ENCODE measurements at regions not wholly inside any gene's neighbourhood (a gene's known extent, or its start where the extent isn't known, plus 50 kb on each side); places are given as distances from the start of the nearest gene placed in this dataset.
A peak's percentile ranks its signal among the peaks of the same experiment; 100 is the strongest.
"Not testable (repeated sequence)": the region's sequence is repeated elsewhere in the genome, so short reads cannot be mapped to it uniquely, and the experiment has no call there.

DNA sequence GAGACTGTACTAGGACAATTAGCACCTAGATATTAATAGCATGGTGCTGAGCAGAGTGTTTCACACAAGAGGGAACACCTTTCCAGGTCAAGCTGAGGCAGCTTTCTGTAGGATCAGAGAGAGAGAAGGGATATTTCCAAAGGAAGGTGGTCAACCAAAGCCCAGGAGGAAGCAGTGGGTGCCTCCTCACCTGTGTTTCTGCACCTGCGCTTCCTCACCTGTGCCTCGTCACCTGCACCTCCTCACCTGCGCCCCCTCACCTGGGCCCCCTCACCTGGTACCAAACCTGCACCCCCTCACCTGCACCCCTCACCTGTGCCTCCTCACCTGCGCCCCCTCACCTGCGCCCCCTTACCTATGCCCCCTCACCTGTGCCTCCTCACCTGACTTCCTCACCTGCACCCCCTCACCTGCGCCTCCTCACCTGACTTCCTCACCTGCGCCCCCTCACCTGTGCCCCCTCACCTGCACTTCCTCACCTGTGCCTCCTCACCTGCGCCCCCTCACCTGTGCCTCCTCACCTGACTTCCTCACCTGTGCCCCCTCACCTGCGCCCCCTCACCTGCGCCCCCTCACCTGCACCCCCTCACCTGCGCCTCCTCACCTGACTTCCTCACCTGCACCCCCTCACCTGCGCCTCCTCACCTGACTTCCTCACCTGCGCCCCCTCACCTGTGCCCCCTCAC lies 67.9 kb downstream of the TTLL2 start:
- DNase-seq, result no peak

- no peak for DNase-seq
Measured at GRCh38 chr6:167393731-167394130, 68.8 kb downstream of the TTLL2 start.

- no peak for DNase-seq
Measured at GRCh38 chr6:167394339-167394738, 69.5 kb downstream of the TTLL2 start.

DNA sequence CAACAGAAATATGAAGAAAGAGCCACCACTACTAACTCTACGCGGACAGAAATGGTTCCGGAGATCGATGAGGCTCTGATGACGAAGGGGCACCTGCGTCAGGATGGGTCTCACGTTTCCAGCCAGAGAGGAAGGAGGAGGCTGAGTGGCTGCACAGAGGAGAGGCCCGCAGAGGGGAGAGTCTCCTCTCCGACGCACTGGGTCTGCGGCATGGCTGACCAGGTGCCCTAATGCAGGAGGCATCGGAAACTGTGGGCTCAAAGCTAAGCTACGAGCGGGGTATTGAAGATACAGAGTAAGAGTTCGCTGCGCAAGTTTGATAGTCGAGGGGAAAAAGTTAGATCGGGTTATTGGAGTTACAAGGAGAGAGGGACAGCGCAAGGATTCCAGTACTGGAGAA lies 69.9 kb downstream of the TTLL2 start:
- DNase-seq, result no peak

DNA sequence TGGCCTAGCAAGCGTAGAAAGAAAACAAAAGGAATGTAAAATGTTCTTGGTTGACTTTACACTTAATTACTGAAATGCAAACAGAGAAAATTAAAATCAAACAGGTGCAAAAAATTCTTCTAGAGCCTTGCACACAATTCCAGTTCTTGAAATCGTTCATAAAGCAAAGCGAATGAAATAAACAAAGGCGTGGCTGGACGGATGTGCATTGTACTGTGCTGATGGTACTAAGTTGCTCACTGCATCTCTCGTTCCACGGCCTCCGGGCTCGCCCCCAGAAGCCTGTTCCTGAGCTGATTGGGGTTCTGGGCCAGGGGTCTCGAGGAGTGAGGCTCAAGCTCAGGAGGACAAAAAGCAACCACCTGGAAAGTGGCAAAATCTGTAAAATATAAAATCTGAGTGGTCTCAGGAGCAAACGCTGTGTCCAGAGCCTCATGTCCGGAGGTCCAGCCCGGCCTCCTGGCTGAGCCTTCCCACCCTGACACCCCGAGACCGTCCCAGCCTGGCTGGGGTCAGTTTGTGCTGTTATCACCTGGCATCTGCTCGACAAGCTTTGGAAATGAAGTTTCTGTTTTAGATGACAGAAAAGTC lies 71.3 kb downstream of the TTLL2 start:
- no peak for DNase-seq

DNA sequence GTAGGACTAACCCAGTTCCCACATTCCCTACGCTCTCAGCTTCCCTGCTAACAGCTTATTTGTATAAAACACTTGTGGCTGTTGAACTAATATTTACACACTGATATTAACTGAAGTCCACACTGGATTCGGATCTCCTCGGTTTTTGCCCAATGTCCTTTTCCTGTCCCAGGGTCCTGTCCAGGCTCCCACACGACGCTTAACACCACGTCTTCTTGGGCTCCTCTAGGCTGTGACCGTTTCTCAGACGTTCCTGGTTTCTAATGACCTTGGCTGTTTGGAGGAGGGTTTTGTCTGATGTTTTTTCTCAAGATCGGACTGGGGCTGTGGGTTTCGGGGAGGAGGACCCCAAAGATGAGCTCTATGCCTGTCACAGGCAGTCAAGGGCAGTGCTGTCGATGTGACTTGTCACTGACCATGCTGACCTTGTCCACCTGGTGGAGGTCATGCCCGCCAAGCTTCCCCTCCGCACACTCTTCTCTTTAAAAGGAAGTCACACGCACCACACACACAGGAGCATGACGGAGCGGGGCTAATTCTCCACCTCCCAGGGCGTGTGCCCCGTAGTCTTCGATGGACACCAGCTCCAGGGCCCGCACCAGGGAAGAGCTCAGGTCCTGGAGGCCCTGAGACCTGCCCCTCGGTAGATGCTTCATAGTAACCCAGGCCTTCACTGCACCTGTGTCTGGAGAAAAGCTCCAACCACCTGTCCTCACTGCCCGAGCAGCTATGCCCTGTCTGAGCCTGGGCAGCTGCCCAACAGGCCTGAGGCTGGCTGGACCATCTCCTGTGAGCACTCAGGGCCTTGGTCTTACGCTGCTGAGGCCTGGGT lies 72.0 kb downstream of the TTLL2 start:
- DNase-seq, result no peak

GRCh38 chr6:167397712-167398111 lies 72.8 kb downstream of the TTLL2 start:
- no peak for DNase-seq

DNA sequence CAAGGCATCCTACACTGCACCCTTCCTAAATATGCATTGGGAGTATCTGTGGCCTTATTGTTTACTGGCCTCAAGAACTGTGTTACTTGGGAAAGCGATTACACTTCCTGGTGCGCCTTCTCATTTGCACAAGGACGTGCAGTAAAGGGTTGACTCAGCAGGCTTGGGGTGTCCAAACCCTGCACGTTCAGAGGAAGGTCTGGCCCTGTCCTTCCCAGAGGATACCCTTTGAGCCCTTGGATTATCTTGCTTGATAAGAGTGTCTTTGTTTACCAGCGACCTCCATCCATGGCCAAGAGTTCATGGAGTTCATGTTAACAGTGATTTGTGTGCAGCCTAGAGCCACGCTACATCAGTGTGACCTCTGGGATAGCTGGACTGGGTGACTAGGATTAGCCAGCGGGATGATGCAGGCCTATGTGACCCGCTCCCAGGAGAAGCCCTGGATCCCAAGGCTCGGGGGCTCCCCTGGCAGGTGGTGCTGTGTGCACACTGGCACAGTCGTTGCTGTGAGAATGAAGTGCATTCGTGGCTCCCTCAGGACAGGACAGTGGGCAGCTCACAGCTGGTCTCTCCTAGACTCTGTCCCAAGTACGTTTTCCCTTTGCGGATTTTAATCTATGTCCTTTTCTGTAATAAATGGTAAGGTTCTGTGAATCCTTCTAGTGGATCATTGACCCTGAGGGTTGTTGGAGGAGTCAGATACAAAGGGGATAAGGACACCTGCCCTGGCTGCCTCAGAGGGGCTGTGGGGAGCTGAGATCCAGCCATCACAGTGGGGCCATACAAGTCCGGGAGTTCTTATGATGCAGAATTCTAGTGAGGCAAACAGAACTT lies 73.5 kb downstream of the TTLL2 start:
- no peak for DNase-seq

- DNase-seq, result no peak
Measured at GRCh38 chr6:167399051-167399387, 74.1 kb downstream of the TTLL2 start.

DNA sequence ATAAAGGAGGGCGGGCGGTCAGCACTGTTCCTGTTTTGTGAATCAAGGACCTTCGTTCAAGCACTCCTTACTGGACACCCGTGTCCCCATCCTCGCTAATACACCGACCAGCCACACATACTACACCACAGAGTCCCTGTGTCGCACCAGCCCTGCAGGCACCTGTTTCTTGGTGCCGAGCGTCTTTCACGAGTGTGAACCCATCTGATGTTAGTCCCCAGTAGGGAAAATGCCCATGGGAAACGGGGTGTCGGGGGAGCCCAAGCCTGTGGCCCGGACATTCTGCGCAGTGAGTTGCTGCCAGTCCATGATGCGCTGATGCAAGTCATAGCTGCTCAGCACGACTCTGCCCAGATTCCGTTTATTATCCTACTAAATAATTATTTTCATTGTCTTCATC lies 74.7 kb downstream of the TTLL2 start:
- DNase-seq, result no peak

DNA sequence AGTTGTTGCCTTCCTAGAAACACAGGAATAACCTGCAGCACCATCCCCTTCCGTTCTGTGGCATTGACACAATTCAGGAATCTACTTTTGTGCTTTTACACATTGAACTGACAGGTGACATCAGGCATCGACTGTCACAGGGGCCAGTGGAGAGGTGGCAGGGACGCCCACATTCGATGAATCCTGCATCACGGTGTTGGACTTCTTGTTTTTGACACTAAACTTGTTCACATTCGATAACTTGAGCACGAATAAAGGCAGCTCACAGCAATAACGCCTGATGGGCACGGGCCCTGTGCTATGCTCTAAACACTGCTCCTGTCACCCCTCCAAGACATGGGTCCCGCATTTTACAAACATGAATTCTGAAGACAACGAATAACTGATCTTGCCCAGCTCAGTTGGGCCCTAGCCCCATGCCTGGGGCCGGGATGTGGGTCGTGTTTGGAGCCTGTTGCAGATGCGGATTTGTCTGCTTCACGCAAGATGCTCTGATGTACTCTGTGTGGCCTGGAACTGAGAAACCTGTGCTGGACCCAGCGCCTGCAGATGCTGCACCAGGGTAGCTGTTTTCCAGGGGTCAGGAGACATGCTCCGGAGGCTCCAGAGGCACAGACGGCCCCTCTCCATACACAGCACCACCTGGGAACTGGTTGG lies 75.7 kb downstream of the TTLL2 start:
- DNase-seq, result no peak

DNA sequence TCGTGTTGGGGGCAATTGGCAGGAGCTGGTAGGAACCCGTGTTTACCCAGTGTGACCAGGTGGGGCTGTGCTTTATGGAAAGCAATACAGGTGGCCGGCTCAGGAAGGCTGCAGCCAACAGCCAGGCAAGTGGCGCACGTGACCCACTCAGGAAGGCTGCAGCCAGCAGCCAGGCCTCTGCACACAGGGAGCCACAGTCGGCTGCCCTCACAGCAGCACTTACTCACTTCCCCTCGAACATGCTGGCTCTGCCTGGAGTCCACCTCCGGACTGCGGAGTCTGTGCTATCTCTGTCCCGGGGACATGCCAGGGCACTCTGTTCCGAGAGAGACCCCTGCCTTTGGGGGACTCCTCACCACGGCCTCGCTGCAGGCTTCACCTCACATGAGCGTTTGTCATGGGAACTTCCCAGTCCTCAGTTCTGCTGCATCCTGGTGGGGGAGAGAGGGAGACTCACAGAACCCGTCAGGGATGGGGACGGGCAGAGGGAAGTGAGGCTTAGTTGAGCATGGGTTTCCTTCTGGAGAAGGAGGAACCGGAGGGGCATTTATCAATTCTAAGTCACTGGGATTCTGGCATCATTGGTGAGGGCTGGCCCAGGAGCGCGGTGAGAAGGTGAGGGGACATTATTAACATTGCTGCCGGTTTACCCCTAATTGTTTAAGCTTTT lies 76.8 kb downstream of the TTLL2 start:
- DNase-seq, result peak; percentile 8

GRCh38 chr6:167402195-167402686 lies 77.4 kb downstream of the TTLL2 start:
- no peak for DNase-seq

- no peak for DNase-seq
Measured at GRCh38 chr6:167403427-167403826, 78.5 kb downstream of the TTLL2 start.

GRCh38 chr6:167404385-167405049 lies 79.6 kb downstream of the TTLL2 start:
- DNase-seq, result no peak

DNA sequence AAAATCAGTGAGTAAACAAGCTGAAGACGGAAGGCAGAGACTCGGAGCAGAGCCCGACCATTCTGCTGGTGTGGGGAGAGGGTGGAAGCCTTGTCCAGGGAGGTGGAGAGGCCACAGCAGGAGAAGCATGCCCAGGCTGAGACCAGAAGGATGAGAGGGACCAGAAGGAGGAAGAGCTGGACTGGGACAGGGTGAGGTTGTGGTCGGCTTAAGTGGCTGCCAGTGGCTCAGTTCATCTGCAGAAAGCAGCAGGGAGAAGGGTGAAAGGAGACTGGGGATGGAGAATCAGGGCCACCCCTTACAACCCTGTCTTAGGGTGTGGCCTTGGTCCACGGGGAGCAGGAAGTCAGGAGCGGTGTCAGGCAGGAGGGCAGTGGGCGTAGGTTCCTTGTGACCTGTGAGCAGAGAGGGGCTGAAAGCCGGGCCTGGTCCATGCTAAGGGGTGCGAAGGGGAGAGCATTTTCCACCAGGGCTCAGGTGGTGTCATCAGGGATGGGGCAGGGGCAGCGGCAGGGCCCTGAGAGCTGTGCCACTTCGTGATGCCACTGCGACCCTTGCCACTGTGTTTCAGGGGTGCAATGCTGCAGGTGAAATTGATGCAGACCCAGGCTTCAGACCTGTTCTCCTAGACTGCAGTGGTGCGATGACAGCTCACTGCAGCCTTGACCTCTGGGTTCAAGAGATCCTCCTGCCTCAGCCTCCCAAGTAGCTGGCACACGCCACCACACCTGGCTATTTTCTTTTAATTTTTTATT lies 81.1 kb downstream of the TTLL2 start:
- DNase-seq, result no peak

DNA sequence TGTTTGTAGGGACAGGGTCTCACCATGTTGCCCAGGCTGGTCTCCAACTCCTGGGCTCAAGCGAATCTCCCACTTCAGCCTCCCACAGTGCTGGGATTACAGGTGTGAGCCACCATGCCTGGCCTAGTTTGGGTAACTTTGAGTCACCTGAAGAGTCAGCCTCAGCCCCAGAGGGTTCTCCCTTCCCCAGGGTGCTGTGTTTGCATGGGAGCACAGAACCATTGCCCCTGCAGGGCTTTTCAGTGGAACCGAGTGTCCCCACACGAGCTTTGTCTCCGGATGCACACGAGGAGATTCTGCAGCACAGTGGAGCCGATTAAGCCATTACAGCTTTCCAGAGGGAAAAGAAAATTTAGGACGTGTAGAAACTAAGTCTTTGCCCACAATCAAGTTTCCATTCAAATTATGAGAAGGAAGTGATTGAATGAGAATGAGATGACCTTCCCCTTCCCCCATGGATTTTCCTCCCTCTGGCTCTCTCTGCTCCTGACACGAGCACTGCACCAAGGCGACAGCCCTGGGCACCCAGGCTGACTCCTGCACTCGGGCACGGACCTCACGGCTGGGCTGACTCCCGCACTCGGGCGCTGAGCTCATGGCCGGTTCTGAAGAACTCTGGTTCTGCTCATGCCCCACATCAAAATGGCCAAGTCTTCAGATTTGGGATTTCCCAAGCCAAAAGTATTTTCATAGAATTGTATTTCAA lies 81.8 kb downstream of the TTLL2 start:
- not testable (repeated sequence) for DNase-seq

- no peak for DNase-seq
Measured at GRCh38 chr6:167407239-167408064, 82.6 kb downstream of the TTLL2 start.

Data from NCI-H69 (cell line).